ENCODE measurements at regions not wholly inside any gene's neighbourhood (a gene's known extent, or its start where the extent isn't known, plus 50 kb on each side); places are given as distances from the start of the nearest gene placed in this dataset.

GRCh38 chr14:41298328-41298690 lies 308.4 kb upstream of the LRFN5 start:
- no peak for TF ChIP-seq POLR2AphosphoS5 (IDR thresholded peaks at IDR 0.05; ENCODE audit: low read depth, low read length)
- no peak for TF ChIP-seq GABPA (IDR thresholded peaks at IDR 0.05; ENCODE audit: low read depth)
- TF ChIP-seq, protein P1, sequence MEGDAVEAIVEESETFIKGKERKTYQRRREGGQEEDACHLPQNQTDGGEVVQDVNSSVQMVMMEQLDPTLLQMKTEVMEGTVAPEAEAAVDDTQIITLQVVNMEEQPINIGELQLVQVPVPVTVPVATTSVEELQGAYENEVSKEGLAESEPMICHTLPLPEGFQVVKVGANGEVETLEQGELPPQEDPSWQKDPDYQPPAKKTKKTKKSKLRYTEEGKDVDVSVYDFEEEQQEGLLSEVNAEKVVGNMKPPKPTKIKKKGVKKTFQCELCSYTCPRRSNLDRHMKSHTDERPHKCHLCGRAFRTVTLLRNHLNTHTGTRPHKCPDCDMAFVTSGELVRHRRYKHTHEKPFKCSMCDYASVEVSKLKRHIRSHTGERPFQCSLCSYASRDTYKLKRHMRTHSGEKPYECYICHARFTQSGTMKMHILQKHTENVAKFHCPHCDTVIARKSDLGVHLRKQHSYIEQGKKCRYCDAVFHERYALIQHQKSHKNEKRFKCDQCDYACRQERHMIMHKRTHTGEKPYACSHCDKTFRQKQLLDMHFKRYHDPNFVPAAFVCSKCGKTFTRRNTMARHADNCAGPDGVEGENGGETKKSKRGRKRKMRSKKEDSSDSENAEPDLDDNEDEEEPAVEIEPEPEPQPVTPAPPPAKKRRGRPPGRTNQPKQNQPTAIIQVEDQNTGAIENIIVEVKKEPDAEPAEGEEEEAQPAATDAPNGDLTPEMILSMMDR (IDR thresholded peaks at IDR 0.05) = no peak
- no peak for TF ChIP-seq RAD21 (IDR thresholded peaks at IDR 0.05; ENCODE audit: low read length)
- TF ChIP-seq, protein P2, sequence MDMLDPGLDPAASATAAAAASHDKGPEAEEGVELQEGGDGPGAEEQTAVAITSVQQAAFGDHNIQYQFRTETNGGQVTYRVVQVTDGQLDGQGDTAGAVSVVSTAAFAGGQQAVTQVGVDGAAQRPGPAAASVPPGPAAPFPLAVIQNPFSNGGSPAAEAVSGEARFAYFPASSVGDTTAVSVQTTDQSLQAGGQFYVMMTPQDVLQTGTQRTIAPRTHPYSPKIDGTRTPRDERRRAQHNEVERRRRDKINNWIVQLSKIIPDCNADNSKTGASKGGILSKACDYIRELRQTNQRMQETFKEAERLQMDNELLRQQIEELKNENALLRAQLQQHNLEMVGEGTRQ (IDR thresholded peaks at IDR 0.05; ENCODE audit: borderline replicate concordance, low read depth, low read length) = no peak
- no peak for TF ChIP-seq YY1 (IDR thresholded peaks at IDR 0.05; ENCODE audit: low read depth)
- TF ChIP-seq REST (IDR thresholded peaks at IDR 0.05; ENCODE audit: low read depth, low read length) = no peak
- TF ChIP-seq CHD2 (IDR thresholded peaks at IDR 0.05; ENCODE audit: low read length, partially characterized antibody) = no peak
- TF ChIP-seq RFX5 (IDR thresholded peaks at IDR 0.05; ENCODE audit: low read length) = no peak
- no peak for TF ChIP-seq IRF3 (IDR thresholded peaks at IDR 0.05; ENCODE audit: low read depth, low read length)
